Activated CD8-positive, alpha-beta T cell treated with anti-CD3 and anti-CD28 coated beads for 36 hours (primary cell): ENCODE measurements at regions not wholly inside any gene's neighbourhood (a gene's known extent, or its start where the extent isn't known, plus 50 kb on each side); places are given as distances from the start of the nearest gene placed in this dataset.

ENCODE experiments used
- ATAC-seq: fragments of 200-7000 bp; cut with Tn5 transposase; one replicate; pipeline ENCODE4 v1.10.0; 2021; ENCODE audit warnings: mild to moderate bottlenecking, moderate library complexity
- CTCF ChIA-PET: fragments of 350-600 bp; sonication (Branson Sonifier 250); formaldehyde crosslinking; loops from one replicate; lab custom pipeline; 2021; ENCODE audit warnings: antibody characterized with exemption; lab: Charles Lee
- POLR2A ChIA-PET: fragments of 350-600 bp; sonication (Branson Sonifier 250); formaldehyde crosslinking; loops from one replicate; lab custom pipeline; 2021; ENCODE audit warnings: antibody characterized with exemption; lab: Charles Lee
- DNase-seq: peaks from one replicate; pipeline ENCODE4 v3.0.0-alpha.2; 2020
- H3K27ac Mint-ChIP-seq: one replicate; pipeline ENCODE4 v1.8.0; 2021; ENCODE audit warnings: mild to moderate bottlenecking, mixed read lengths
- H3K27me3 Mint-ChIP-seq: one replicate; pipeline ENCODE4 v1.8.0; 2021; ENCODE audit warnings: mixed read lengths
- H3K36me3 Mint-ChIP-seq: one replicate; pipeline ENCODE4 v1.8.0; 2021; ENCODE audit warnings: low read depth, mixed read lengths
- H3K4me1 Mint-ChIP-seq: one replicate; pipeline ENCODE4 v1.8.0; 2021; ENCODE audit warnings: low read depth, mixed read lengths
- H3K4me3 Mint-ChIP-seq: one replicate; pipeline ENCODE4 v1.8.0; 2021; ENCODE audit warnings: mild to moderate bottlenecking, moderate library complexity, mixed read lengths
- H3K9me3 Mint-ChIP-seq: one replicate; pipeline ENCODE4 v1.8.0; 2021; ENCODE audit warnings: mixed read lengths
- intact Hi-C: fragments of 100-400 bp; cut with micrococcal nuclease; formaldehyde crosslinking; loops from one replicate; pipeline ENCODE4 v1.10.0; 2022
- TF ChIP-seq, protein P1 (sequence below): fragments of 200-600 bp; IDR thresholded peaks from one replicate; pipeline ENCODE4 v1.8.0; 2022; ENCODE audit warnings: antibody characterized with exemption, mild to moderate bottlenecking

- no peaks in the 10 kb centered on the region for H3K27me3 Mint-ChIP-seq
- POLR2A ChIA-PET, result no interaction called here
- no peaks in the 10 kb centered on the region for H3K4me1 Mint-ChIP-seq
- DNase-seq (no peak), ATAC-seq (no peak)
- no peak overlapping the region for H3K4me3 Mint-ChIP-seq
- CTCF ChIA-PET, result no interaction called here
- intact Hi-C loops, result no loop called here
- H3K36me3 Mint-ChIP-seq, result no peaks in the 10 kb centered on the region
- no peaks in the 10 kb centered on the region for H3K9me3 Mint-ChIP-seq
- no peak overlapping the region for H3K27ac Mint-ChIP-seq
- TF ChIP-seq, protein P1, sequence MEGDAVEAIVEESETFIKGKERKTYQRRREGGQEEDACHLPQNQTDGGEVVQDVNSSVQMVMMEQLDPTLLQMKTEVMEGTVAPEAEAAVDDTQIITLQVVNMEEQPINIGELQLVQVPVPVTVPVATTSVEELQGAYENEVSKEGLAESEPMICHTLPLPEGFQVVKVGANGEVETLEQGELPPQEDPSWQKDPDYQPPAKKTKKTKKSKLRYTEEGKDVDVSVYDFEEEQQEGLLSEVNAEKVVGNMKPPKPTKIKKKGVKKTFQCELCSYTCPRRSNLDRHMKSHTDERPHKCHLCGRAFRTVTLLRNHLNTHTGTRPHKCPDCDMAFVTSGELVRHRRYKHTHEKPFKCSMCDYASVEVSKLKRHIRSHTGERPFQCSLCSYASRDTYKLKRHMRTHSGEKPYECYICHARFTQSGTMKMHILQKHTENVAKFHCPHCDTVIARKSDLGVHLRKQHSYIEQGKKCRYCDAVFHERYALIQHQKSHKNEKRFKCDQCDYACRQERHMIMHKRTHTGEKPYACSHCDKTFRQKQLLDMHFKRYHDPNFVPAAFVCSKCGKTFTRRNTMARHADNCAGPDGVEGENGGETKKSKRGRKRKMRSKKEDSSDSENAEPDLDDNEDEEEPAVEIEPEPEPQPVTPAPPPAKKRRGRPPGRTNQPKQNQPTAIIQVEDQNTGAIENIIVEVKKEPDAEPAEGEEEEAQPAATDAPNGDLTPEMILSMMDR, result no peak
These were observed 112.0 kb upstream of the KCNN2 start for GRCh38 chr5:114249823-114250222.

GRCh38 chr5:114250536-114250935, 111.3 kb upstream of the KCNN2 start:
- Mint-ChIP-seq H3K27ac (no peak overlapping the region), H3K9me3 (no peaks in the 10 kb centered on the region), H3K4me3 (no peak overlapping the region), H3K36me3 (no peaks in the 10 kb centered on the region), H3K4me1 (no peaks in the 10 kb centered on the region), H3K27me3 (no peaks in the 10 kb centered on the region)
- TF ChIP-seq, protein P1, result no peak
- ChIA-PET POLR2A (no interaction called here), CTCF (no interaction called here)
- intact Hi-C loops, result no loop called here
- ATAC-seq (no peak), DNase-seq (no peak)

- Mint-ChIP-seq H3K36me3 (no peaks in the 10 kb centered on the region), H3K4me1 (no peaks in the 10 kb centered on the region), H3K4me3 (no peak overlapping the region), H3K27me3 (no peaks in the 10 kb centered on the region), H3K27ac (no peak overlapping the region), H3K9me3 (no peaks in the 10 kb centered on the region)
- no peak for ATAC-seq
- ChIA-PET POLR2A (no interaction called here), CTCF (no interaction called here)
- intact Hi-C loops, result no loop called here
- TF ChIP-seq, protein P1, result no peak
- no peak for DNase-seq
These were observed 109.6 kb upstream of the KCNN2 start for GRCh38 chr5:114252226-114252625.

DNA sequence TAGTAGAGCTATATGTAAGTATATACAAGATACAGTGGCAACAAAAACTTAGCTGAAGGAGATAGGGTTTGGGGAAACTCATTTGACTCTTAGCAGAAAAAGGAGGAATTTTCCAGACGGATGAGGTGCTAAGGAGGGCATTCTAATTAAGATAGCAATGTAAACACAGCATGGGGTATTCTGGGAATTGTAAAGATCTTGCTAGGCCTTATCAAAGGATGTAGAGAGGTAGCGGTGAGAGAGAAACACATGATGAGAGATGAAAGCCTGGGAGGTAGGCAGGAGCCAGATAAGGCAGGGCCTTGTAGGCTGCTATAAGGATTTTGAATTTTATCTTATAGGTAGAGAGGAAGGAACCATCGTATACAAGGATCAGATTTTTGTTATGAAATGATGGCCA, 106.6 kb upstream of the KCNN2 start:
- TF ChIP-seq, protein P1, result no peak
- H3K27ac Mint-ChIP-seq, result no peak overlapping the region
- no peaks in the 10 kb centered on the region for H3K4me1 Mint-ChIP-seq
- ChIA-PET POLR2A (no interaction called here), CTCF (no interaction called here)
- H3K4me3 Mint-ChIP-seq, result no peak overlapping the region
- H3K36me3 Mint-ChIP-seq, result no peaks in the 10 kb centered on the region
- DNase-seq, result no peak
- H3K27me3 Mint-ChIP-seq, result no peaks in the 10 kb centered on the region
- ATAC-seq, result no peak
- intact Hi-C loops, result no loop called here
- H3K9me3 Mint-ChIP-seq, result no peaks in the 10 kb centered on the region

DNA sequence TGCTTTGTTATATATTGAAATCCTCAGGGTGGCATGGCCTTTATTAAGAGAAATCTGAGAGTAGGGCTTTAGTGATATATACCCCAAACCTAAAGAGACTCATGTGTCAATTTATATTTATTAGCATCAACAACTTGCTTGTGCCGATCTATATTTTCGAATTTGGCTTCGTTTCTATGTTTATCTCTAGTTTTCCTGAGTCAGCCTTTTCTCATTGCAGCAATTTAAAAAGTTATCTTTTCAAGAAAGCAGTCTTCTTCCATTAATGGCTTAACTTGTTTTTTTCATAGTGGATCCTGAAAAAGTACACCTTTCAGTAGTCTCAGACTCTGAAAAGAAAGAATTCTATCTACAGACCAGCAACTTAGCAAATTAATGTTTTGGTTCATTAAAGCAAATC, 99.9 kb upstream of the KCNN2 start:
- ChIA-PET CTCF (no interaction called here), POLR2A (no interaction called here)
- intact Hi-C loops, result no loop called here
- ATAC-seq, result no peak
- H3K27me3 Mint-ChIP-seq, result no peaks in the 10 kb centered on the region
- DNase-seq, result no peak
- H3K9me3 Mint-ChIP-seq, result no peaks in the 10 kb centered on the region
- H3K27ac Mint-ChIP-seq, result no peak overlapping the region
- H3K4me3 Mint-ChIP-seq, result no peak overlapping the region
- TF ChIP-seq, protein P1, result no peak
- no peaks in the 10 kb centered on the region for H3K4me1 Mint-ChIP-seq
- H3K36me3 Mint-ChIP-seq, result no peaks in the 10 kb centered on the region
